GM23338 (cell line): ENCODE measurements at regions not wholly inside any gene's neighbourhood (a gene's known extent, or its start where the extent isn't known, plus 50 kb on each side); places are given as distances from the start of the nearest gene placed in this dataset.

ENCODE experiments used
- ATAC-seq: fragments of 200-7000 bp; cut with Tn5 transposase; 3 replicates; pipeline ENCODE4 v1.9.1; 2020
- DNase-seq: peaks from one replicate; pipeline ENCODE4 v3.0.0-alpha.2; 2015; ENCODE audit warnings: low spot score
- H2AFZ ChIP-seq: fragments of 200-600 bp; sonication (generic); 2 replicates; pipeline ENCODE4 v1.8.0; 2016; ENCODE audit warnings: antibody characterized with exemption, mild to moderate bottlenecking, moderate library complexity
- H3F3A ChIP-seq: fragments of 200-600 bp; sonication (generic); replicated peaks from 2 replicates; pipeline ENCODE4 v1.8.0; 2017; ENCODE audit warnings: antibody characterized with exemption, mixed run types, low read depth
- H3K27ac ChIP-seq: fragments of 200-600 bp; sonication (generic); 2 replicates; pipeline ENCODE4 v1.6.1; 2016; ENCODE audit warnings: low read depth
- H3K27me3 ChIP-seq: fragments of 200-600 bp; sonication (generic); 2 replicates; pipeline ENCODE4 v1.8.0; 2016; ENCODE audit warnings: mild to moderate bottlenecking, mixed run types, moderate library complexity; ENCODE audit not compliant: insufficient read depth
- H3K36me3 ChIP-seq: fragments of 200-600 bp; sonication (generic); 2 replicates; pipeline ENCODE4 v1.8.0; 2016; ENCODE audit warnings: mild to moderate bottlenecking; ENCODE audit not compliant: insufficient read depth
- H3K4me1 ChIP-seq: fragments of 200-600 bp; sonication (generic); 2 replicates; pipeline ENCODE4 v1.8.0; 2016; ENCODE audit warnings: mild to moderate bottlenecking, moderate library complexity; ENCODE audit not compliant: insufficient read depth
- H3K4me2 ChIP-seq: fragments of 200-600 bp; sonication (generic); 2 replicates; pipeline ENCODE4 v1.7.1; 2017; ENCODE audit warnings: mixed run types
- H3K4me3 ChIP-seq: fragments of 200-600 bp; sonication (generic); 2 replicates; pipeline ENCODE4 v1.6.1; 2016; ENCODE audit warnings: mixed run types
- H3K79me2 ChIP-seq: fragments of 200-600 bp; sonication (generic); replicated peaks from 2 replicates; pipeline ENCODE4 v1.8.0; 2017; ENCODE audit warnings: mild to moderate bottlenecking; ENCODE audit not compliant: insufficient read depth
- H3K9me2 ChIP-seq: fragments of 200-600 bp; sonication (generic); 2 replicates; pipeline ENCODE4 v1.8.0; 2017; ENCODE audit not compliant: insufficient read depth
- H4K20me1 ChIP-seq: fragments of 200-600 bp; sonication (generic); replicated peaks from 2 replicates; pipeline ENCODE4 v1.8.0; 2017; ENCODE audit warnings: mild to moderate bottlenecking; ENCODE audit not compliant: insufficient read depth
- H3K27ac Mint-ChIP-seq: 2 replicates; pipeline ENCODE4 v1.8.0; 2020; ENCODE audit warnings: inconsistent platforms, mild to moderate bottlenecking, moderate library complexity, mixed read lengths
- H3K27me3 Mint-ChIP-seq: 3 replicates; pipeline ENCODE4 v1.8.0; 2022; ENCODE audit warnings: low read depth, mild to moderate bottlenecking, moderate library complexity, mixed read lengths, inconsistent platforms; ENCODE audit not compliant: insufficient read depth, poor library complexity
- H3K36me3 Mint-ChIP-seq: 3 replicates; pipeline ENCODE4 v1.8.0; 2021; ENCODE audit warnings: low read depth, mild to moderate bottlenecking, inconsistent platforms, moderate library complexity, mixed read lengths
- H3K4me1 Mint-ChIP-seq: 3 replicates; pipeline ENCODE4 v1.8.0; 2020; ENCODE audit warnings: mild to moderate bottlenecking, inconsistent platforms, mixed read lengths
- H3K4me3 Mint-ChIP-seq: 3 replicates; pipeline ENCODE4 v1.8.0; 2021; ENCODE audit warnings: moderate library complexity, mild to moderate bottlenecking, inconsistent platforms, mixed read lengths
- H3K9me3 Mint-ChIP-seq: 3 replicates; pipeline ENCODE4 v1.8.0; 2020; ENCODE audit warnings: moderate library complexity, mild to moderate bottlenecking, inconsistent platforms, mixed read lengths
- JUNB ChIP-seq: IDR thresholded peaks from one replicate; pipeline ENCODE4 v1.6.1; 2016; ENCODE audit warnings: antibody characterized with exemption; ENCODE audit not compliant: unreplicated experiment
- TF ChIP-seq, protein P1 (sequence below): fragments of 250-450 bp; sonication (Bioruptor Pico); IDR thresholded peaks from 2 replicates; pipeline ENCODE4 v1.5.0; 2020; ENCODE audit warnings: mild to moderate bottlenecking, moderate library complexity
- TF ChIP-seq, protein P2 (sequence below): IDR thresholded peaks from one replicate; pipeline ENCODE4 v1.6.1; 2018; ENCODE audit warnings: antibody characterized with exemption; ENCODE audit not compliant: unreplicated experiment

DNA sequence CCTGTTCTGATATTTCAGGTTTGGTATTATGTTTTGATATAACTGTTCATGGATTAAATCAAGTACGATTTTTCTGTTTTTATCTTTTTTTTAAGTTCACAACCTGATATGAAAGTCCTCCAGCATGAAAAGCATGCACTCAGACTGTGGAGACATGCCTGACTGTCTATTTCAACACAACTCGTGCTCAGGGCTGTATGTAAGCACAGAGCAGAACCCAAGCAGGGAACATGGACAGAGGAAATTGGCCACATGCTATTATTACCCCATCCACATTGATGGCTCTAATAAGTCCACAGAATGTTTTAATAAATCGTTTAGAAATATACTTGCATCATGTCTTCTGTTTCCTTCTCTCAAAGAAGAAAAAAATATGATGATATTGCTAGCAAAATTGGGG is 730.4 kb downstream of the C6orf118 start:
- Mint-ChIP-seq H3K4me3 (no peak overlapping the region), H3K27ac (no peak overlapping the region), H3K36me3 (peaks cover 35% of the 10 kb centered on the region), H3K4me1 (no peaks in the 10 kb centered on the region), H3K27me3 (peaks cover 3% of the 10 kb centered on the region), H3K9me3 (peaks cover 36% of the 10 kb centered on the region)
- H3K9me2 ChIP-seq: peaks cover 10% of the 10 kb centered on the region; the same call in 1 of the 2 replicates
- no peak overlapping the region for H3K4me3 ChIP-seq
- H3K36me3 ChIP-seq: no peaks in the 10 kb centered on the region
- no peak overlapping the region for H2AFZ ChIP-seq
- H3K79me2 ChIP-seq: no peaks in the 10 kb centered on the region
- DNase-seq (no peak), ATAC-seq (no peak)
- no peaks in the 10 kb centered on the region for H3F3A ChIP-seq
- H4K20me1 ChIP-seq: no peaks in the 10 kb centered on the region
- no peak overlapping the region for H3K4me2 ChIP-seq
- no peaks in the 10 kb centered on the region for H3K27me3 ChIP-seq
- no peaks in the 10 kb centered on the region for H3K4me1 ChIP-seq
- TF ChIP-seq, protein P1, sequence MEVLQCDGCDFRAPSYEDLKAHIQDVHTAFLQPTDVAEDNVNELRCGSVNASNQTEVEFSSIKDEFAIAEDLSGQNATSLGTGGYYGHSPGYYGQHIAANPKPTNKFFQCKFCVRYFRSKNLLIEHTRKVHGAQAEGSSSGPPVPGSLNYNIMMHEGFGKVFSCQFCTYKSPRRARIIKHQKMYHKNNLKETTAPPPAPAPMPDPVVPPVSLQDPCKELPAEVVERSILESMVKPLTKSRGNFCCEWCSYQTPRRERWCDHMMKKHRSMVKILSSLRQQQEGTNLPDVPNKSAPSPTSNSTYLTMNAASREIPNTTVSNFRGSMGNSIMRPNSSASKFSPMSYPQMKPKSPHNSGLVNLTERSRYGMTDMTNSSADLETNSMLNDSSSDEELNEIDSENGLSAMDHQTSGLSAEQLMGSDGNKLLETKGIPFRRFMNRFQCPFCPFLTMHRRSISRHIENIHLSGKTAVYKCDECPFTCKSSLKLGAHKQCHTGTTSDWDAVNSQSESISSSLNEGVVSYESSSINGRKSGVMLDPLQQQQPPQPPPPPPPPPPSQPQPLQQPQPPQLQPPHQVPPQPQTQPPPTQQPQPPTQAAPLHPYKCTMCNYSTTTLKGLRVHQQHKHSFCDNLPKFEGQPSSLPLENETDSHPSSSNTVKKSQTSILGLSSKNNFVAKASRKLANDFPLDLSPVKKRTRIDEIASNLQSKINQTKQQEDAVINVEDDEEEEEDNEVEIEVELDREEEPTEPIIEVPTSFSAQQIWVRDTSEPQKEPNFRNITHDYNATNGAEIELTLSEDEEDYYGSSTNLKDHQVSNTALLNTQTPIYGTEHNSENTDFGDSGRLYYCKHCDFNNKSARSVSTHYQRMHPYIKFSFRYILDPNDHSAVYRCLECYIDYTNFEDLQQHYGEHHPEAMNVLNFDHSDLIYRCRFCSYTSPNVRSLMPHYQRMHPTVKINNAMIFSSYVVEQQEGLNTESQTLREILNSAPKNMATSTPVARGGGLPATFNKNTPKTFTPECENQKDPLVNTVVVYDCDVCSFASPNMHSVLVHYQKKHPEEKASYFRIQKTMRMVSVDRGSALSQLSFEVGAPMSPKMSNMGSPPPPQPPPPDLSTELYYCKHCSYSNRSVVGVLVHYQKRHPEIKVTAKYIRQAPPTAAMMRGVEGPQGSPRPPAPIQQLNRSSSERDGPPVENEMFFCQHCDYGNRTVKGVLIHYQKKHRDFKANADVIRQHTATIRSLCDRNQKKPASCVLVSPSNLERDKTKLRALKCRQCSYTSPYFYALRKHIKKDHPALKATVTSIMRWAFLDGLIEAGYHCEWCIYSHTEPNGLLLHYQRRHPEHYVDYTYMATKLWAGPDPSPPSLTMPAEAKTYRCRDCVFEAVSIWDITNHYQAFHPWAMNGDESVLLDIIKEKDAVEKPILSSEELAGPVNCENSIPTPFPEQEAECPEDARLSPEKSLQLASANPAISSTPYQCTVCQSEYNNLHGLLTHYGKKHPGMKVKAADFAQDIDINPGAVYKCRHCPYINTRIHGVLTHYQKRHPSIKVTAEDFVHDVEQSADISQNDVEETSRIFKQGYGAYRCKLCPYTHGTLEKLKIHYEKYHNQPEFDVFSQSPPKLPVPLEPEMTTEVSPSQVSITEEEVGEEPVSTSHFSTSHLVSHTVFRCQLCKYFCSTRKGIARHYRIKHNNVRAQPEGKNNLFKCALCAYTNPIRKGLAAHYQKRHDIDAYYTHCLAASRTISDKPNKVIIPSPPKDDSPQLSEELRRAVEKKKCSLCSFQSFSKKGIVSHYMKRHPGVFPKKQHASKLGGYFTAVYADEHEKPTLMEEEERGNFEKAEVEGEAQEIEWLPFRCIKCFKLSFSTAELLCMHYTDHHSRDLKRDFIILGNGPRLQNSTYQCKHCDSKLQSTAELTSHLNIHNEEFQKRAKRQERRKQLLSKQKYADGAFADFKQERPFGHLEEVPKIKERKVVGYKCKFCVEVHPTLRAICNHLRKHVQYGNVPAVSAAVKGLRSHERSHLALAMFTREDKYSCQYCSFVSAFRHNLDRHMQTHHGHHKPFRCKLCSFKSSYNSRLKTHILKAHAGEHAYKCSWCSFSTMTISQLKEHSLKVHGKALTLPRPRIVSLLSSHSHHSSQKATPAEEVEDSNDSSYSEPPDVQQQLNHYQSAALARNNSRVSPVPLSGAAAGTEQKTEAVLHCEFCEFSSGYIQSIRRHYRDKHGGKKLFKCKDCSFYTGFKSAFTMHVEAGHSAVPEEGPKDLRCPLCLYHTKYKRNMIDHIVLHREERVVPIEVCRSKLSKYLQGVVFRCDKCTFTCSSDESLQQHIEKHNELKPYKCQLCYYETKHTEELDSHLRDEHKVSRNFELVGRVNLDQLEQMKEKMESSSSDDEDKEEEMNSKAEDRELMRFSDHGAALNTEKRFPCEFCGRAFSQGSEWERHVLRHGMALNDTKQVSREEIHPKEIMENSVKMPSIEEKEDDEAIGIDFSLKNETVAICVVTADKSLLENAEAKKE: no peak
- TF ChIP-seq, protein P2, sequence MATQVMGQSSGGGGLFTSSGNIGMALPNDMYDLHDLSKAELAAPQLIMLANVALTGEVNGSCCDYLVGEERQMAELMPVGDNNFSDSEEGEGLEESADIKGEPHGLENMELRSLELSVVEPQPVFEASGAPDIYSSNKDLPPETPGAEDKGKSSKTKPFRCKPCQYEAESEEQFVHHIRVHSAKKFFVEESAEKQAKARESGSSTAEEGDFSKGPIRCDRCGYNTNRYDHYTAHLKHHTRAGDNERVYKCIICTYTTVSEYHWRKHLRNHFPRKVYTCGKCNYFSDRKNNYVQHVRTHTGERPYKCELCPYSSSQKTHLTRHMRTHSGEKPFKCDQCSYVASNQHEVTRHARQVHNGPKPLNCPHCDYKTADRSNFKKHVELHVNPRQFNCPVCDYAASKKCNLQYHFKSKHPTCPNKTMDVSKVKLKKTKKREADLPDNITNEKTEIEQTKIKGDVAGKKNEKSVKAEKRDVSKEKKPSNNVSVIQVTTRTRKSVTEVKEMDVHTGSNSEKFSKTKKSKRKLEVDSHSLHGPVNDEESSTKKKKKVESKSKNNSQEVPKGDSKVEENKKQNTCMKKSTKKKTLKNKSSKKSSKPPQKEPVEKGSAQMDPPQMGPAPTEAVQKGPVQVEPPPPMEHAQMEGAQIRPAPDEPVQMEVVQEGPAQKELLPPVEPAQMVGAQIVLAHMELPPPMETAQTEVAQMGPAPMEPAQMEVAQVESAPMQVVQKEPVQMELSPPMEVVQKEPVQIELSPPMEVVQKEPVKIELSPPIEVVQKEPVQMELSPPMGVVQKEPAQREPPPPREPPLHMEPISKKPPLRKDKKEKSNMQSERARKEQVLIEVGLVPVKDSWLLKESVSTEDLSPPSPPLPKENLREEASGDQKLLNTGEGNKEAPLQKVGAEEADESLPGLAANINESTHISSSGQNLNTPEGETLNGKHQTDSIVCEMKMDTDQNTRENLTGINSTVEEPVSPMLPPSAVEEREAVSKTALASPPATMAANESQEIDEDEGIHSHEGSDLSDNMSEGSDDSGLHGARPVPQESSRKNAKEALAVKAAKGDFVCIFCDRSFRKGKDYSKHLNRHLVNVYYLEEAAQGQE: no peak
- no peak for TF ChIP-seq JUNB
- no peak overlapping the region for H3K27ac ChIP-seq
